ENCODE measurements at regions not wholly inside any gene's neighbourhood (a gene's known extent, or its start where the extent isn't known, plus 50 kb on each side); places are given as distances from the start of the nearest gene placed in this dataset.

- no peak for DNase-seq
Measured at GRCh38 chr5:92912283-92912682, 668.7 kb downstream of the NR2F1-AS1 start.

- no peak for DNase-seq
Measured at GRCh38 chr5:92911851-92912250, 669.2 kb downstream of the NR2F1-AS1 start.

GRCh38 chr5:92911293-92911692 lies 669.7 kb downstream of the NR2F1-AS1 start:
- no peak for DNase-seq

GRCh38 chr5:92909602-92909962 lies 671.4 kb downstream of the NR2F1-AS1 start:
- no peak for DNase-seq

- no peak for DNase-seq
Measured at GRCh38 chr5:92908952-92909601, 671.9 kb downstream of the NR2F1-AS1 start.

- DNase-seq, result no peak
Measured at GRCh38 chr5:92907938-92908606, 672.9 kb downstream of the NR2F1-AS1 start.

- no peak for DNase-seq
Measured at GRCh38 chr5:92906798-92907376, 674.1 kb downstream of the NR2F1-AS1 start.

DNA sequence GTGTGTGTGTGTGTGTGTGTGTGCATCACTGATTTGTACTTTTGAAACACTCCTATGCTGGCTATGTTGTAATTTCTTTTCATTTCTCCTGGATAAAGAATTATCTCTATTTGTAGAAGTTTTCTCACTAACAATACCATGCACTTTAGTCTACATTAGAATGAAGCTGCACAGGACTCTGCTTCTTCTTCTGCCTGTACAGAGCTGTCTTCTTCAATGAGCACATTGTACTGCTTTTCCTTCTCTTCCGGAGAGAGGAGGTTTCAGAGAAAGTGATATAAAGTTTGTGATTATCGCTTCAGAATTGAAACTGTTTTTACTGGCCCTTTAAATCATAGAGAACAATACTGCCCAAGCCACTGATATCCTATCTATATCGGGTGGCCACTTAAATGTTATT lies 677.0 kb downstream of the NR2F1-AS1 start:
- DNase-seq, result no peak

- DNase-seq, result no peak
Measured at GRCh38 chr5:92899611-92900010, 681.4 kb downstream of the NR2F1-AS1 start.

DNA sequence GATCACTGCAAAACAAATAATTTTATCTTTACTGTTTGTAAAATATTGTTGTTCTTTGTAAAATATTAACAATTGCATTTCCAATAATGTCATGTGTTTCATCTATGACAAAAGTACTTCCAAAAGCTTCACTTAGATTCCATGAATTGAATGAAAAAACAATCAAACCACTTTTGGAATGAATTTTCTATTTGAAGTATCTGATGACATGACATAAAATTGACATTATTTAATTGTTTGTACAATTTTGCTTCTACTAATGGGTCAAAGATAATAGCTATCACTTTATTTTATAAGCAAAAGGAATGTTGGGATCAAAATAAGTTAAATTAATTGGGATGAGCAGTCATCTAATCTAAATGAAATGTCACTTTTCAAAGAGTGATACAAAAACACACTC lies 684.3 kb downstream of the NR2F1-AS1 start:
- no peak for DNase-seq

- no peak for DNase-seq
Measured at GRCh38 chr5:92890841-92891244, 690.2 kb downstream of the NR2F1-AS1 start.

DNA sequence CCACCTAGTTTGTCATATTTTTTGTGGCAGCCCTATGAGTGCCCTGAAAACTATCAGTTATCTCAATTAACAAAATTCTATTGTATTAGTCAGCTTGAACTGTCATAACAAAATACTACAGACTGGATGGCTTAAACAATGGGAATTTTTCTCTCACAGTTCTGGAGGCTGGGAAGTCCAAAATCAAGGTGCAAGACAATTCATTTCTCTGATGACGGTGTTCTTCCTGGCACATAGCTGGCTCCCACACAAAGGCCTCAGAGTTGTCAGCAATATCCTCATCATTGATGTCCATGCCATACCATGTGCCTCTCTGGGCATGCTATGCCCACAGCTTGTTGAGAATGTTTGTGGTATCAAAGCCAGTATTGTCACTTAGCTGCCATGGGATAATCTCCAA lies 691.9 kb downstream of the NR2F1-AS1 start:
- DNase-seq, result no peak

DNA sequence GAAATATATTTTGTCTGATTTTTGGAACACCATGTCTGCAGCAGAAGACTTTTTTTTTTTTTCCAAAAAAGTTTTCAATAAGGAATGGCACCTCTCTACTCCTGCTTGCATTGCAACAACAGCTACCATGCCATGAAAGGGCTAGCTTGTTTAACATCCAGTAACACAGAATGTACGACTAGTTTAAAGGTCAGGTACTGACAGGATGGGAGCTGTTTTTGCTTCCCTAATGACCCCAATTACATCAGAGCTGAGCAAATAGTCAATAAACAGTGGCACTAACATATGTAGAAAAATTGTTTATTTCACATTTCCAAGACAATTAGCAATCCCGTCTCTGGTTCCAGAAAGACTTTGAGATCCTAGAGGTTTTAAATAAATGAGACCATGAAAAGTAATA lies 693.8 kb downstream of the NR2F1-AS1 start:
- no peak for DNase-seq

- no peak for DNase-seq
Measured at GRCh38 chr5:92886751-92887150, 694.3 kb downstream of the NR2F1-AS1 start.

DNA sequence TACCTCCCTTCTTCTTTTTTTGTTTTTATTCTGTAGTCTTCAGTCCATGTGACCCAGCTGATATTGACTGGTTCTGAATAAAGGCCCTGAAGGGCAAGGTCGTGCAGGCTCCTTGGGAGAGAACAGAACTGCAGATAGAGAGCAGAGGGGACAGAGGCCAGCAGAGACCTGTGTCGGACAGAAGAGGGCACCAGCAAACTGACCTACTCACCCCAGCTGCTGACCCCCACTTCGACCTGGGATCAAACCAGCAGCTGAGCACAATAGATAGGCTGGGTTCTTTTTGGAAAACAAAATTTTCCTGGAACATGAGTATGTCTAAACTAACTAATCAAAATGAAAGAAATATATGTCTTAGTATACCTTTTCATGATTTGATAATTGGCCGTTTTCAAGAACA lies 695.1 kb downstream of the NR2F1-AS1 start:
- DNase-seq, result no peak

- DNase-seq, result no peak
Measured at GRCh38 chr5:92884469-92884868, 696.5 kb downstream of the NR2F1-AS1 start.

- no peak for DNase-seq
Measured at GRCh38 chr5:92879806-92880543, 701.0 kb downstream of the NR2F1-AS1 start.

DNA sequence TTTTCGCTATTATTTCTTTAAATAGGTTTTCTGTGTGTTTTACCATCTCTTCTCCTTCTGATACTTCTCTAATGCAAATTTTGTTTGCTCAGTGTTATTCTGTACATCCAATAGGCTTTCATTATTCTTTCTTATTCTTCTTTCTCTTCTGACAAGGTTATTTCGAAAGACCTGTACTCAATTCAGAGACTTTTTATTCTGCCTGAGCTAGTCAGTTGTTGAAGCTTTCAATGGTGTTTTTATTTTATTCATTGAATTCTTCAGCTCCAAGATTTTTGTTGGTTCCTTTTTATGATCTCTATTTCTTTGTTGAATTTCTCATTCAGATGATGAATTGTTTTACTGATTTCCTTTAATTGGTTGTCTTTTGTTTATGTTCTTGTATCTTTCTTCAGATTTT lies 706.2 kb downstream of the NR2F1-AS1 start:
- no peak for DNase-seq

DNA sequence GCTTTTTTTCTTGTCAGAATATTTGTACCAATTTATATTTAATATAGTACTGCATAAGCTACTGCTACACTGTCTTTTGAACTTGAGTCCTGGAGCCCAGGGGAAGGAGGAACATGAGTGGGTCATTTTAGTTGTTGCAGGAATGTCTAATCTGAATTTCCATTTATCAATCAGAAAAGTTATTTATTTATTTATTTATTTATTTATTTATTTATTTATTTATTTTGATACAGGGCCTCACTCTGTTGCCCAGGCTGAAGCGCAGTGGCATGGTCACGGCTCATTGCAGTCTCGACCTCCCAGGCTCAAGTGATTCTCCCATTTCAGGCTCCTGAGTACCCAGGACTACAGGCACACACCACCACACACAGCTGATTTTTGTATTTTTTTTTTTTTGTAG lies 712.6 kb downstream of the NR2F1-AS1 start:
- no peak for DNase-seq

GRCh38 chr5:92864591-92864990 lies 716.4 kb downstream of the NR2F1-AS1 start:
- no peak for DNase-seq

DNA sequence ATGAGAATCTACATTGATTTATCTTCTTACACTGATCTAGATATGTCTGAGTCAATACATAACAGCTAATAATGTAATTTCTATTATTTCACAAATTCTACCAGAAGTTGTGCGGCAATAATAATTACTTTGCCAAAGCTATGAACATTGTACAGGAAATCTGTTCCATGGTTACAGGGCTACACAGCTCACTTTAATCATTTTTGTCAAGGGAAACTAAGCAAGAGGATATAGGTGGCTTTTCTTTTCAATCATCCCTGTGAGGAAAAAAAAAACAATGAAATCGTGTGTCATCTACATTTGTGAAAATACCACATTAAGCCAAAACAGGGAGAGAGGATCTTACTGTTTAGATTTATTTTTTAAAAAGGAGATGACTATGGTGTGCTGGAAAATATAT lies 717.4 kb downstream of the NR2F1-AS1 start:
- no peak for DNase-seq

GRCh38 chr5:92861531-92862285 lies 719.3 kb downstream of the NR2F1-AS1 start:
- DNase-seq, result no peak

- DNase-seq, result no peak
Measured at GRCh38 chr5:92860061-92860460, 721.0 kb downstream of the NR2F1-AS1 start.

Data from inflammatory macrophage (primary cell).